GM12873 (cell line): ENCODE measurements at regions not wholly inside any gene's neighbourhood (a gene's known extent, or its start where the extent isn't known, plus 50 kb on each side); places are given as distances from the start of the nearest gene placed in this dataset.

Experiments
- TF ChIP-seq, protein P1 (sequence below): IDR thresholded peaks from 2 replicates; pipeline ENCODE4 v1.5.1; 2012; ENCODE audit warnings: low read depth, mild to moderate bottlenecking, moderate library complexity, low read length, control low read depth; ENCODE audit not compliant: insufficient read depth; ENCODE audit errors: missing control alignments

DNA sequence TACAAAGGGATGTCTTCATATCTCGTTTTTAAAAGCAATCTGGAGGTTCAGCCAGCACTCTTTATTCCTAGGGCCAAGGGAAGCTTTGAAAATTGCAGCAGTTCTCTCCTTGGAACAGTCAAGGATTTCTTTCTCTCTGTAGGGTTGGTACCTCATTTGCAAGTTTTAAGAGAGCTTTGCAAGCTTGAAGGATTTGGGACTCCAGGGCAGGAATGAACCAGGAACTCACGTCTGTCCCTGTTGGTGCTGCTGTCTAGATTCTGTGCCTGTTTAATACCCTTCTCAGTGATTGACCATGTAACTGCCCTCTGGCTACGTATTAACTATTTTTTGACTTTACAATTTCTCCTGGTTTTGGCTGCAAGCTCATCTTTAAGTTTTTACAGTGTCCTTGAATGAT, 262.5 kb upstream of the ST6GAL2 start:
- TF ChIP-seq, protein P1, sequence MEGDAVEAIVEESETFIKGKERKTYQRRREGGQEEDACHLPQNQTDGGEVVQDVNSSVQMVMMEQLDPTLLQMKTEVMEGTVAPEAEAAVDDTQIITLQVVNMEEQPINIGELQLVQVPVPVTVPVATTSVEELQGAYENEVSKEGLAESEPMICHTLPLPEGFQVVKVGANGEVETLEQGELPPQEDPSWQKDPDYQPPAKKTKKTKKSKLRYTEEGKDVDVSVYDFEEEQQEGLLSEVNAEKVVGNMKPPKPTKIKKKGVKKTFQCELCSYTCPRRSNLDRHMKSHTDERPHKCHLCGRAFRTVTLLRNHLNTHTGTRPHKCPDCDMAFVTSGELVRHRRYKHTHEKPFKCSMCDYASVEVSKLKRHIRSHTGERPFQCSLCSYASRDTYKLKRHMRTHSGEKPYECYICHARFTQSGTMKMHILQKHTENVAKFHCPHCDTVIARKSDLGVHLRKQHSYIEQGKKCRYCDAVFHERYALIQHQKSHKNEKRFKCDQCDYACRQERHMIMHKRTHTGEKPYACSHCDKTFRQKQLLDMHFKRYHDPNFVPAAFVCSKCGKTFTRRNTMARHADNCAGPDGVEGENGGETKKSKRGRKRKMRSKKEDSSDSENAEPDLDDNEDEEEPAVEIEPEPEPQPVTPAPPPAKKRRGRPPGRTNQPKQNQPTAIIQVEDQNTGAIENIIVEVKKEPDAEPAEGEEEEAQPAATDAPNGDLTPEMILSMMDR: no peak

DNA sequence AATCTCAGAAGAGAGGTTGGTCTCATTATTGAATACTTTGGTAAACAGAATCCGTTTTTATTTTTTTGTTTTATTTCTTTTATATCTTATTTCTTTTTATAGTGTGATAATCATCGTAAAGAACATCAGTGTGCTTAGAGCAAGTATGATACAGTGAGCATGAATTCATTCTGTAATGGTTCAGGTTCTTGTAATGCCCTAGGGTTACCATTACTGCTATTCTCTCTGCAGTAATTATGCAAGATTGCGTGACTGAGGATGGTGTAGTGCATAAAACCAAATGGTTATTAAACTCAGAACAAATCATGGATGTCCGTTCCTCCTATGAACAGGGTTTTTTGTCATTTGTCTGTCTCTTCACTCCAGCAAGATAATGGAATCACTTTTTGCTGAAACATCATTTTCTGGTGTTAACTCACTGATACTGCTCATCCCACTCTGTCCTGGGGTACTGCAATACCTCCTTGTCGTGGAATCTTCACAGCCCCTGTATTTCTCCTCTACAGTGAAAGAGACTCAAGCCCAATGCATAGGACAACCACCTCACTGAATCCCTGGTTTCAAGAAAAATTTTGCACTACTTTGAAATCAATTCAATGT, 274.8 kb upstream of the ST6GAL2 start:
- TF ChIP-seq, protein P1: no peak

DNA sequence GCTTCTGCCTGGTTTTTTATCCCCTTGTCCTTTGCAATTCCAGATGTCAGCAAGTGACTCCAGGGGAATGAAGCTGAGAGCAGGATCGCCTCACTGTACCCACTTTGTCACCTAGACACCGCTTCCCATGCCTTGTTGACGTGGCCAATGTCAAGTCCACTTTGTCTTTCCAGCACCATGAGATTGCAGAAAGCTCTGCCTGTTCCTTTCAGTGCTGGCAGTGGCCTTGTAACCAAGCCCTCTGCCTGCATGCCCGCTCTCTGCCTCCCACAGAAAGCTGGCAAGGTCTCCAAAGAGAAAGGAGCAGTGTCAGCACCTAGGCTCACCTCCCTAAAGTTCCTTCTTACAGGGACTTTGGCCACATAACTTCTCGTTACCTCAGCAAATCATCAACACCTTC, 282.2 kb upstream of the ST6GAL2 start:
- TF ChIP-seq, protein P1: no peak

DNA sequence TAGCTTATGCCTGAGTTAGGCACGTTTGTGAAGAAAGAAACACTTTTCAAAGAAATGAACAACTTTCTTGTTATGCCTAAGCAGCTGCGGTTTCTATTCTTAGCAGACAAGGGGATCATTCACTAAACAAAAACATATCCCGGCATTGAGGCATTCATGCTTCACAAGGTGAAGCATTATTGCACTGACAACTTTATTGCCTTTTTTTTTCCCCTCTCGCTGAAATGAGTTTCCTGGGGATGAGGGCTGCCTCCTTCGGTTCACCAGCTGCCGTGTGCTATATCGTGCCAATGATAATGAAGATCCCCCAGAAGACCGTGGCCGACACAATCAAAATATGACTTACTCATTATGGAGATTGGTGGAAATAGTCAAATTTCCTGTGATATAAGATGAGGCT, 288.2 kb upstream of the ST6GAL2 start:
- TF ChIP-seq, protein P1: no peak

DNA sequence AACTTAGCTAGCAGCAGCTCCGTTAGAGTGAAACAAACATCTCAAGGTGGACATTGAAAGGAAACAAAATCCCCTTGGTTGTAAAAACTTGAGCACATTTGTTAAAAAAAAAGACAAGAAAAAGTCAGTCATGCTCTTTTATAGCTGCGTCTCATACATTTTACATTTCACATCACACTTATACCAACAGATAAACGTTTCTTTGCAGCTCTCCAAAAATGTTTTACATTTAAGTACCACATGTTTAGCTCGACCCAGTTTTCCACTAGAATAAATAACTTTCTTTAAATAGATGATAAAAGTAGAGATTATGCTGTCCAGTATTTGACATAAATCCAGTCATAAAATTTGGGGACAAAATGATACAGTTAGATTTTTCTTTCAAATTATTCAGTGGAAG, 297.0 kb upstream of the ST6GAL2 start:
- TF ChIP-seq, protein P1: no peak

DNA sequence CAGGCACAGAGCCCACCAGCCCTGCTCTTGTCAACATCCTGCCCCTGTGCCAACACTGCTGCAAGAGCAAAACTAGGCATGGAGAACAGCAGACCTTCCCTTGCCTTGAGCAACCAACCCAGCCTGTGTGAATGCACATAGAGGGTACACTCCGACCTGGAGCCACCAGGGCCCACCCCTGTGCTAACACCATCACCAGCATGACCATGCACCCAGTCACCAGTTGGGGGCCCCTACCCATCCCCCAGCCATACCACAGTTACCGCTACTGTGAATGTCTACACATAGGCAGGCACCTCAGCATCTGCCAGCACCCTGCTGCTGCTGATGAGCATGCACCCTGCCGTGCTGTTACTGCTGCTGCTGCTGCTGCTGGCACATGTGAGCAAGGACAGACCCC, 301.9 kb upstream of the ST6GAL2 start:
- TF ChIP-seq, protein P1: no peak

DNA sequence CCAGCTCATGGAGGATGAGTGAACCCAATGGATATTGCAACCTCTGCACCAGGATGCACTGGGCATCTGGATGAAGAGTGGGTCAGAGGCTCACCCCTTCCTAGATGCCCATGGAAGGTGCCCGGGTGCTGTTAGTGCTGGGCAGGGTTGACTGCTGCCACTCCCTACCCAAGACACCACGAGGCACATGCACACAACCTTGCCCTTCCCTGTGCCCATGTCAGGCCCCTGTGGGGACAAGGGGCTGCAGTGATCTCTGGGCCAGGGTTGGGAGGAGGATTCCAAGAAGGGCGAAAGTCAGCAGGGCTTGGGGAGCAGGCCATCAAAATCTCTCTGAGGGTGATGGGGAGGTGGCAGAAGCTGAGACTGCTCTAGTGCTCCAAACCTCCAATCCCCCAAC, 309.7 kb upstream of the ST6GAL2 start:
- TF ChIP-seq, protein P1: no peak
